ENCODE measurements at regions not wholly inside any gene's neighbourhood (a gene's known extent, or its start where the extent isn't known, plus 50 kb on each side); places are given as distances from the start of the nearest gene placed in this dataset.

DNA sequence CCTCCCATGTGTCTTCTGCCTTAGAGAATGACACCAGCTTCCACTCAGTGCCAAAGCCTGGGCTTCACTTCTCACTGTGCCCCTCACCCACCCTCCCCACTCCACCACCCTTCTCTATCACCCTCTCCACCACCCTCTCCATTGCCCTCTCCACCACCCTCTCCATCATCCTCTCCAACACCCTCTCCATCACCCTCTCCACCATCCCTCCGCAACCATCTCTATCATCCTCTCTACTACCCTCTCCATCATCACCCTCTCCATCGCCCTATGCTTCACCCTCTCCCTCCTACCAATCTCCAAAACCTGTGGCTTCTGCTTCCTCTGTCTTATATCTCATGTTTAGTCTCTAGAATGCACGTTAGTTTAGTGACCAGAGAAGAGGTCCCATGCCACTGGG lies 91.0 kb upstream of the TMEM72 start:
- DNase-seq (ENCODE audit: low read depth): no peak

DNA sequence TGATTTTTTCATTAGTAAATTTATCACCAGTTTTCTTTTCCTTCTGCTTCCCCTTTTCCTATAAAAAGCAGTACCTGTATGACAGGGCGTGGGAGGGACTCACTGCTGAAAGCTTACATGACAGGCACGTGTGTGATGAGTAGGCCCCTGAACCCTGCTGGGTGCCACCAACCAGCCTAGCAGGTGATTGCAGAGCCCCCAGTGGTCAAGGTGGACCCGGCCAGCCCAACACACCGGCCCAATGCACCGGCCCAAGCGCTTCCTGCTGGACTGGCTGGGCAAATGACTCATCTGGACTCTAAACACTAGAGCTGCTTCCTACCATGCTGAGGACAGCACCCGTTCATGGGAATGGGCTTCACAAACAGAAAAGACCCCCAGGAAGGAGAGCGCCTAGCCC lies 89.8 kb upstream of the TMEM72 start:
- no peak for DNase-seq (ENCODE audit: low read depth)

DNA sequence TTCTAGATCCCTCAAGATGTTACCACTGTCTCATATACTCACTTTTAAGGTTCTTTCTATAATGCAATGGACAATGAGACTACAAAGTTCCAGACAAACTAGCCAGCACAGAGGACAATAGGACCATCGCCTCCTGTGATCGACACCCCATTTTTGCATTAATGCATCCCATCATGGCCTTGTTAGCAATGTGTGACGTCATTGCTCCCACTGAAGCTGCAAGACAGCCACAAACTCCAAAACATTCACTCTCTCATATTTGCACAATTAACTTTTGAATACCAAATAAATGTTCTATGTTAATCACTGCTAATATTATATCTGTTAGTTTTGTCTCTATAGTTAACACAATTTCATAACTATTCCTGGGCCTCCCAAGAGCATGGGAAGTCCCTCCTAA lies 88.8 kb upstream of the TMEM72 start:
- no peak for DNase-seq (ENCODE audit: low read depth)

DNA sequence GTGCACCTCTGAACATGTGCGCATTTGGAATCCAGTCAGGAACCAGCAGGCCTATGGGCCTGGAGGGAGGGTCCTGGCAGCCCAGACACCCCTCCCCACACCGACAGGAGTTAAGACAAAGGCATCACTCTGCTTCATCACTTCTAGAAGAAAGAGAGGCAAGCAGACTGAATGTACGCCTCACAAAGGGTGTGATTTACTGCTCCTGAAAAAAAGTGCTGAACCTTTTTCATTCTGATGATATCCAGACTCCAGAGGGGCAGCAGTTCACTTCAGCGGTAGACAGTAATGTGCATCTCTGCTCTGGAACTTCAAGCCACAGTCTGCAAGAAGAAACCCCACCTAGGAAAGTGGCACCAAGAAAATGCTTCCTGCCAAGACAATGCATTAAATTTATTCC lies 88.2 kb upstream of the TMEM72 start:
- no peak for DNase-seq (ENCODE audit: low read depth)

DNA sequence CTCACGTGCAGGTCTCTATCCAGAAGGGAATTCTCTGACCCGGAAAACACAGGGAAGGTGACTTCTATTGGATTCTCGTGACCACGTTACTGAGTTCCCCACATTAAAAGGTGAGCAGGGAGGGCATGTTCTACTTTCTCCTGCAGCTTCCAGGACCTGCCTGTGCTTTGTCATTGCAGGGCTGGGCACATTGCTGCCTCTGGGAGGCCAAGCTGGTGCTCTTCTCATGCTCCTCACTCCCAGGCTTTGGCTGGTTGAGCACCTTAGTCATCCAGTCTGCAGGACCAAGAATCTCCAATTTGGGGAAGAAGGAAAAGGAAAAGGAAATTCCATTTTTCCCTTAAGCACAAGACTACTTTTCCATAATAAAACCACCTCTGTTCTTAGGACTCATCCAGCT lies 86.5 kb upstream of the TMEM72 start:
- DNase-seq (ENCODE audit: low read depth): no peak

DNA sequence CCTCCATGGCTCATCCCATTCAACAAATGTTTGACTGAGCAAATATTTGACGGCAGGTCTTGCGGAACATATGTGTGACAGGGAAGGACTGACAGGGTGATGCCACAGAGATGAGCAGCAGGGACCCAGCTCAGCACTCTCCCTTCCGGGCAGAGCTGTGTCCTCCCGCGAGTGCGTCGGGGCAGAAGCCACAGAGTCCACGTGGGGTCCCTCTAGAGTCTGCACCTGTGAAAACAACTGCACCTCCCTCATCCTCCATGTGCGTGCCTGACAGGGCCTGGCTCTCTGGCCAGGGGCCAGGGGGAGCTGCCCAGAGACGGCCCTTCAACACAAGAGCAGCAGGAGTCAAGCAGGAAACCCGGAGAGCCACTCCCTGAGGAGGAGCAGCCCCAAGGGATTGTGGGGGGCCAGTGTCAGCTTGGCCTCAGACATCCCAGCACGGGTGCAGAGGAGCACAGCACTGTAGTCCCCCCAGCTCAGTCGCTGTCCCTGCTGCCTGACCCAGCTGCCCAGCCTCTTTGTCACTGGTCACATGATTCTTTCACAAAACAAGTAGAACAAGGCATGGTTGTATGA lies 83.6 kb upstream of the TMEM72 start:
- no peak for DNase-seq (ENCODE audit: low read depth)

DNA sequence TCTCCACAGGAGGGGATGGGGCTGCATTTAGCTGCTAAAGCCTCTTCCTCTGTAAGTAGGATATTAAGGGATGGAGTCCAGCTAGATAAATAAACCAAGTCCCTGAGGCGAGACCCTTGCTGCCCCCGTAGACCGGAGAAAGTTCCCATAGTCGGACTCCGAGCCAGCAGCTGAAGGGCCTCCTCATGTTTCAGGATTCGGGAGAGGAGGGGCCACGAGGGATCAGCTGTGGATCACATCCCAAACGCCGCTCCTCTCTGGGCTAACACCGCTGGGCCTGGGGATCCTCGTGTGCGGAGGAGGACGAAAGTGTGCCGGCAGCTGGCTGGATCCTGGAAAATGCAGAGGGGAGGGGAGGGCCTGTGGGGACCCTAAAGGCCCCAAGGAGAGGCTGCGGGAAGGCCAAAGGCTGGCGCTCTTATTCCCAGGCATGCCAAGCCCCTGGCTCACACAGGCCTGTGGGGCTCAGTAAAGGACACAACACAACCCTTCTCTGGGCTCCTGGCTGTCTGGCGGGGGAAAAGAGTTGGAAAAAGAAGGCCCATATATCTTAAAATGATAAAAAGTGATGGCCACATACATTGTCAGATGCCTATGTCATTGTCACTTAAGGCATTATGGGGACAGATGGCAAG lies 82.5 kb upstream of the TMEM72 start:
- peak; percentile 46 for DNase-seq (ENCODE audit: low read depth)

DNA sequence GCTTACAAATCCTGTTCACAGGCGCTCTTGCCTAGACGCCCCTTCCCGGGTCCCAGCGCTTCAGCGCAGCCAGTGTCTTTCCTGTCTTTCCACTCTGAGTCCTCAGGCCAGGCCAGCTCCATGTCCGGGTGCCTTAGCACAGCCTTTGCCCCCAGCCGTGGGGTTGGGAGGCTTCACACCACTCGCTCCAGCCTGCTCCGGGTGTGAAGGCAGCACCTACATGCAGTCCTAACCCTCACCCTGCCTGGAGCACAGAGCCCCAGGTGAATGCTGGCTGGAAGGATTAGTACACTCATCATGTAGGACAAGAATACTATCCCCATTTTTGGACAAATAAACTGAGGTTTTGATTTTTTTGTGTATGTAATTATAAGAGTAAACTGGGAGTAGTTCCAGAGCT lies 81.7 kb upstream of the TMEM72 start:
- no peak for DNase-seq (ENCODE audit: low read depth)

DNA sequence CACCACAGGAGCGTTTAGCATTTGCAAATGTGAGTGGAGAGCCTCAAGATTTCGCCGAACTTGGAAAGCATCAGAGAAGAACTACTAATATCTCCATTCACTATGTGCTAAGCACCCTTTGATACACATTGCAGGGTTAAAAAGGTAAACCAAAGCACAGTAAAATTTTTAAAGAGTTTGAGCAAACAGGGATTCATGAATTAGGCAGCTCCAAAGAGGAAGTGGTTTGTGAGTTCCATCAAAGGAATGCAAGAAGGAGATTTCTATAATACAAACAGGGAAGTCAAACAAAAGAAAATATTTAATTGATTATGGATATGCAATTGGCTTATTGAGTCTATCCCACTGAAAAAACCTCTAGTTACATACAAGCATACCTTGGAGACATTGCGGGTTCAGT lies 81.1 kb upstream of the TMEM72 start:
- no peak for DNase-seq (ENCODE audit: low read depth)

DNA sequence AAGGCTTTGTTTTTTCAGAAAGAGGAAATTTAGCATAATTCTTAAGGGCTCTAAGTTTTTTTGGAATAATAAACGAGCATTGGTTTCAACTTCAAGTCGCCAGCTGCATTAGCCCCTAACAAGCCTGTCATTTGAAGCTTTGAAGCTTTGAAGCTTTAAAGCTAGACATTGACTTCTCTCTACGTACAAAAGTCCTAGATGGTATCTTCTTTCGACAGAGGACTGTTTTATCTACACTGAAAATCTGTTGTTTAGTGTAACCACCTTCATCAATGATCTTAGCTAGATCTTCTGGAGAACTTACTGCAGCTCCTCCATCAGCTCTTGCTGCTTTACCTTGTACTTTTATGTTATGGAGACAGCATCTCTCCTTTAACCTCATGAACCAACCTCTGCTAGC lies 79.6 kb upstream of the TMEM72 start:
- no peak for DNase-seq (ENCODE audit: low read depth)

DNA sequence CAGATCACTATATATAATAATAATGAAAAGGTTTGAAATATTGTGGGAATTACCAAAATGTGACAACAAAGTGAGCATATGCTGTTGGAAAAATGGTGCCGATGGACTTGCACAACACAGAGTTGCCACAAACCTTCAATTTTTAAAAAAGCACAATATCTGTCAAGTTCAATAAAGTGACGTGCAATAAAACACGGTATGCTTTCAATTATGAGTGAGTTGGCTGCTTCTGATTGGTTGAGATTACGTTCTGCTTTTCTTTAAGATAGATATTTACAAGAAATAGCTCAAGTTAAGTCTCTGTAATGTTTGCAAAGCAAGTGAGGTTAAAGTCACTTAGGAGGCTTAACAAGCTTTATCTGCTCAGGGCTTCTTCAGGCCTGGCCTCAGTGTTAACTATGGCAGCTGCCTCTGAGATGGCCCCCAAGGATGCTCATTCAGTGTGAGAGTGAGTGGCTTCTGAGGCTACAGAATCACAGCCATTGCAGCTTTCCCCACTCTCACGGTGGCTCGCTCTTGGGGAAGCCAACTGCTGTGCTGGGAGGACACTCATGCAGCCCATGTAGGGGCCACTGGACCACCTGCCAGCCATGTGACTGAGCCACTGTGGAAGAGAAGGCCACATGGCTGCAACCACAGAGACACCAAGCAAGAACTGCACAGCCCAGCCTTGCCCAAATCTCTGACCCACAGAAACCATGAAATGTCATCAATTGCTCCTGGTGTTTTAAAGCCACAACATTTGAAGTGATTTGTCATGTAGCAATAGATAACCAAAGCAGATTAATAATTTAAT lies 78.3 kb upstream of the TMEM72 start:
- DNase-seq (ENCODE audit: low read depth): no peak

DNA sequence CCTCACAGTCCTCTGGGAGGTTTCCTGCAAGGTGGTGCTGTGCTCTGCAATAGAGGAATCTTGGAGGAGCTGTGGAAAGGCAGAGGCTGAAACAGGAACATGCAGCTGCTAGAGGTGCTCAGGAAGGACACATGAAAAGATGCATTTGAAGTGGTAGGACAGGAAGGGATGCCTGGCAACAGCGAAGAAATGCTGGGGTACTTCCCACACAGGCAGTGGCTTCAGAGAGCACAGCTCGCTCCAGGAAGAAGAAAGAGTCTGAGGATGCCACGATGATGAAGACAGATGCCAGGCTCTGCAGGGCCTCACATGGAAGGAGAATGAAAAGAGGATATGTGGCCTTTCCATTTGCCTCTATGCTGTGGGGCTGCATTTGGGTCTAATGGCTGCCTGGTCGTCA lies 77.0 kb upstream of the TMEM72 start:
- DNase-seq (ENCODE audit: low read depth): no peak

DNA sequence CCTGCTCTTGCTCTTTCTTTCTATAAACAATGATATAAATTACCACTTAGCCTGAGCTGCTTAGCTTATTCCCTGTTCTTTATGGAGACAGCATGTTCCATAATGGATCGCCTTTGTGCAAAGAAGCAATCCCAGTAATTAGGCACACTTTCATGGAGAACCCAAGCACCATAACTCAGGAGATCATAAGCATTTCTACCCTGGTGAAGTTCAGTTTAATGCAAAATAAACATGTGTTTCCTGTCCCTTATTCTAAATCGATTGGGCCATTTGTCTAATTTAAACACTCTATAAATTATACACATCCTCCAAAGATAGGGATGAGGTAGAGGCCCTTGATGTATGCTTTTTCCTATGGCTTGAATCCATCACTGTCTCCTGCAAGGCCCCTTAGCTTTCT lies 75.8 kb upstream of the TMEM72 start:
- no peak for DNase-seq (ENCODE audit: low read depth)

DNA sequence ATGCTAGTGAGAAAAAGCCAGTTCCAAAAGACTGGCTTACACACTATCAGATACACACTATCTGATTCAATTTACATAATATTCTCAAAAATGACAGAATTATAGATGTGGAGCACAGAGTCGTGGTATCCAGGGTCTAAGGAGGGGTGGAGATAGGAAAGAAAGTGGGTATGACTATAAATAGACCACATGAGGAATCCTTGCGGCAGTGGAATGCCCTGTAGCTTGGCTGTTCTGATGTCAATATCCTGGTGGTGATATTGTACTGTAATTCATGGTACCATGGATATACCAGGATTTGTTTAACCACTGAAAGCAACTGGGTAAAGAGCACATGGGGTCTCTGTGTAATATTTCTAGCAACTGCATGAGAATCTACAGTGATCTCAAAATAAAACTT lies 67.7 kb upstream of the TMEM72 start:
- DNase-seq (ENCODE audit: low read depth): no peak

DNA sequence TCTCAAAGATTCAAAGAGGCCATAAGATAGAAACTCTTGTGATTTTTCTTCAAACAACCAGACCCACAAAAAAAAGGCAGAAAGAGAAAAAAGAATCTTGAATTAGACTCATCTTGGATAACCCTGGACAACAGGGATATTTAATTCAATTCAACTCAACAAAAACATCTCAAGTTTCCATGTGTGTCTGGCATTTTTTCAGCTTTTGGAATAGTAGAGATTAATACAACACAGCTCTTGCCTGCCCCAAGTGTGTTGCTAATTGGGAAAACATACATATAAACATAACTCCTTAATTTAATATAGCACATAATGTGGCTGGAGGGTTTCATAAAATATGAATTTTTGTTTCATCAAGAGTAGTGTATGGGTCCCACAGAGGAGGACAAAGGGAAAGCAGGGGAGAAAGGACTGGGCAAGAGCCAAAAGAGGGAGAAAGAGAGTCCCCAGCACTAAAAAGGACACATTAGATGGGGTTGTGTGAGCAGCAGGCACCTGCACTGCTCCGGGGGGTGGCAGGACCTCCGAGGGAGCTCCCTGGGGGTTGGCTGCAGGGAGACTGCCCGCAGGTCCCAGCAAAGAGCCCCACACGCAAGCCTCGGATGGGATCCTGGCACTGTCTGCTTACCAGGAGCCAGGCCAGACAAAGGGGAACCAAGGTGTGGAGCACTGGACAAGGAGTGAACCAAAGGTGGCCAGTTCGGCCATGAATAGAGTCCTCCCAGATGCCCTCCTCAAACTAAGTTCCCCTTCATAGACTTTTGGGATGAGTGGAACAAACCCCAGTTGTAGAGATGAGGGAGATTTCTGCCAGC lies 65.6 kb upstream of the TMEM72 start:
- no peak for DNase-seq (ENCODE audit: low read depth)

DNA sequence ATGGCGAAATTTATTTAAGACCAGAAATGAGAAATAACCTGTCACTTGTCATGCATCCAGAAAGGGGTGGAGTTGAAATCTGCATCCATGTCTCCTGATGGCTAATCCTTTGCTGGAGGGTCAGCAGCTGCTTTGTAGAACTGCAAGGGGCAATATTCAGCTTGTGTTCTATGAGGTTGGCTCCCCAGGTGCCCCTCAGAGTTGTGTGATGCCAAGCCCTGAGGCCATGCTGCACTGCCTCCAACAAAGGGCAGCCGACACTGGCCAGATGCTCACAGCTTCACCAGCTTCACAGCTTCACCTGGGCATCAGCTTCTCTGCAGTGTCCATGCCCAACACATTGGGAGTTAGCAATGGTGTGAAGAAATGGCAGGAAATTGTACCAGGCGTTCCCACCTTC lies 64.0 kb upstream of the TMEM72 start:
- no peak for DNase-seq (ENCODE audit: low read depth)

DNA sequence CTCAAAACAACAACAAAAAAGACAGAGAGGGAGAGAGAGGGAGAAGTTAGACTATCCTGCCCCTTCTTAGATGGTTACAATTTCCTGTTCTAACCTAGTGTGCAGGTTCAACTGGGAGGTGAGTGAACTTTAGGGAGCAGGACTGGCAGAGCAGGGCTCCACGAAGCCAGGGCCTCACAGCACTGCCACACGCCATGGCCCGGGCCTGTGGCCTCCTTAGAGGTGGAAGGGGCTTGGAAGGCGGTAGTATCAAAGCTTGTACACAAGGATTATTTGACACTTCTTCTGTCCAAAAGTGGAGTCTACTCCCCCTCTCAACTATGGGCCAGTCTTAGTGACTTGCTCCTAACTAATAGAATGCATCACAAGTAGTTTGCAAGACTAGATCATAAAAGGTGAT lies 62.9 kb upstream of the TMEM72 start:
- no peak for DNase-seq (ENCODE audit: low read depth)

DNA sequence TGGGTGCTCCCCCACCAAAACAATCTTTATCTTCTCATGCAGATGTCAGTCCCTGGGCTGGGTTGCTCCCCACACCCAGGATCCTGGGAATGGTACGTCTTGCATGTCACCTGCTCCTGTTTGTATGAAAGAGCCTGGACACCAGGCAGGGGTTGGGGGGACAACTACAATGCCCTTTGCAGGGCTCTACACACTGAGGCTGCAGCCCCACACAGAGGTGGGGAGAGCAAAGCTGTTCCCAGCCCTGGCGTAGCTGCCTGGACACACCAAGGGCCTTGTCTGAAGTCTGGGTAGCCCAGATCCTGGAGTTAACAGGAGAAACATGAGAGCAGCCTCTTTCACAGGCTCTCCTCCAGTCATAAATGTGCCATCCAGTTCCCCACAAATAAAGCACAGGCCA lies 61.2 kb upstream of the TMEM72 start:
- no peak for DNase-seq (ENCODE audit: low read depth)

DNA sequence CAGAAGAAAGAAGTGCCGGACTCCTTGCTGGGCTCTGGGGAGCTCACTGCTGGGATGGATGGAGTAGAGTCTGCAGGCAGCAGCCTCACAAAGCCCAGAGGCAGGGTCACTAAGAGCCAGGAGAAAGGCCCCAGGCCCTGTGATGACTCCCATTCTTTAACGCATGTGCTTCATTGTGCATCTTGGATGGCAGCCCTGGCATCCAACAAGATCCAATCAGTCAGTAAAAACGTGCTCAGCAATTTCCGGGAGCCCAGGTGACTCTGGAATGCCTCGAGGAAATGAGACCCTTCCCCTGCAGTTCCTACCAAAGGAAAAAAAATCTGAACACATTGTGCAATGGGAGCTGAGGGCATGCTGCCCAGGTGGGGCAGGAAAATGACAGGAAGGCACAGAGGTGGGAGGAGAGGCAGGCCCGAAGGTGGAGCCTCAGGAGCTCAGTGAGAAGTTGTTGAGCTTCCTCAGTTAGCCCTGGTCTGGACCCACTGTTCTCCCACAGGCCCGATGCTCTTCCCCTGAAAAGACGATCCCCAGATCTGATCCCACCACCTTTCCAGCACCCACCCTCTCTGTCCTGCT lies 60.7 kb upstream of the TMEM72 start:
- DNase-seq (ENCODE audit: low read depth): no peak

DNA sequence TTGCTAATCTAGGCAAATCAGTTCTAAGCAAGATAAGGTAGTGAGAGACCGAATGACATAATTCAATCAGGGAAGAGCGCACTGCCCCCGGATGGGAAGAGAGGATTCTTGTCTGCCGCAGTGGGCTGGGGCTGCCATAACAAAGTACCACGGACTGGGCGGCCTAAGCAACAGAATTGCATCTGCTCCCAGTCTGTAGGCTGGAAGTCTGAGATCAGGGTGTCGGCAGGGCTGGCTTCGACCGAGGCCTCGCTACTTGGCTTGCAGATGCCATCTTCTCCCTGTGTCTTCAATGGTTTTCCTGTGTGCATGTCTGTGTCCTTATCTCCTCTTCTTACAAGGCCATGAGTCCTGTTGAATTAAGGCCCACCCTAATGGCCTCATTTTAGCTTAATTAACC lies 59.7 kb upstream of the TMEM72 start:
- DNase-seq (ENCODE audit: low read depth): no peak

DNA sequence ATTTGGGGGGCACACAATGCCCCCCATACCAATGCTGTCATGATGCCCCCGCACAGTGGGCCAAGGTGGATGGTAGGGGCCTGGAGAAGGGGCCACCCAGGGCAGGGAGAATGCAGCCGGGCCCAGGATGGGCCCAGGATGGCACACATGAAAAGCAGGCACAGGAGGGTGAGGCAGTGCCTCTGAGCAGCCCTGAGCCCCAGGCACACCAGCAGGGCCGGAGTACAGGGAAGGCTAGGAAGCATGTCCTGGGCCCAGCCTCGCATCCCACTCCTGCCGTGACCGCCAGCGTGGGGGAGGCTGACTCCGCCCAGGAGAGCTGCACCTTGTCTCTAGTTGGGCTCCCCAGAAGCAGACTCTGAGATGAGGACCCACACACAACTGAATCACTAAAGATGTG lies 59.3 kb upstream of the TMEM72 start:
- DNase-seq (ENCODE audit: low read depth): no peak

DNA sequence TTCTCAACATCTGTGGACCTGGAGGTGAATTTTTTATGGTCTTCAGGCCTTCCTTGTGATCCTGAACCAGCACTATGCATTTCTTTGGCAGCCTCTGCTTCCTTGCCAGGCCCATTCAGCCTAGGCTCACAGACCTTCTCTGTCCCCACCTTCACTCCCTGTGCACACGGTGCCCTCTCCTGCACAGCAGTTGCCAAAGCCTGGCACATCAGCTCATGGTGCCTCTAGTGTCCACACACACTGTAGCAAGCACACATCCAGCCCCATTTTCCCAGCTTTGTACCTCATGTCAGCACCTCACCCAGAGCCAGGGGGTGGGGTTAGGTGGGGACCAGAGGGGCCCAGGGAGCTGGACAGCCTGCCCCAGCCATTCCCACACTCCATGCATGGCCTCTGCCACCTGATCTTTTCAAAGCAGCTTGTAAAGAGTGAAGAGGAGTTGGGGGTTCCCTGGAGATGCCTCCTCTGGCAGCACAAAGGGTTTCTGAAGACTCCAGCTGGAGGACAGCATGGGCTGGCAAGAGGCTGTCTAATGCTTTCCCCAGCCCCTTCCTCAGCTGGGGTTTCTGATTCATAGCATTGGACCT lies 57.9 kb upstream of the TMEM72 start:
- DNase-seq (ENCODE audit: low read depth): no peak

Data from forelimb muscle (tissue), 1 donor.